ENCODE measurements at regions not wholly inside any gene's neighbourhood (a gene's known extent, or its start where the extent isn't known, plus 50 kb on each side); places are given as distances from the start of the nearest gene placed in this dataset.

DNA sequence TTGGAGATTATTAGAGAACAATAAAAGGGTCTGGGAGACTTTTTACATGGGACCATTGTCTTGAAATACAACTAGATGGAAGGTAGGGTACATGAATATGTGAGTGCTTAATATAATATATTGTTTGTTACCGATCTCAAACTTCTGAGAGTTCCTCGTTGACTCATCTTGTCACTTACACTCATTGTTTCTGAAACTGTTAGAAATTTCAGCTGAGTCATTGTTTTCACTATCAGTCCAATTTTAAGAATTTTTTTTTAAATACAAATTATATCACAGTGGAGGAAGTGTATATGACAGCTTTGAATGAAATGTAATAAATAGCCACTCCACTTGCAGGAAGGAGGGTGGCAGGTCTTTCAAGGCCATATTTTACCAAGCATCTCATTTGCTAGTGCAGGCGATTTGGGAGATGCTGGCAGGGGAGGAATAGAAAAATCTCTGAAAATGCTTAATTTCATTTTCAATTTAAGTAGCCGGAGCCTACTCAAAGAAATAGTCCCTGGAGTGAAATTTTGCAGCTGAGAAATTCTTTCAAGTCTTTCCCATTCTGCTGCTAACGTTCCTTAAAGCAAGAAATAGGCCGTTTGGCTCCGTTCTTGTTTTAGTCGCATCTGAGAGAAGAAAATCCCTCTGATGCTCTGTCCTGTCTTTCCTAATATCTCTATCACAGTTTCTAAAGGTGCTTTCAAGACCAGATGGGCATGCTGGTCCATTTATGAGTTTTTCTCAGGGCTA is 1404.2 kb upstream of the CELF2 start:
- no peak for DNase-seq (ENCODE audit: low read depth, low spot score)

DNA sequence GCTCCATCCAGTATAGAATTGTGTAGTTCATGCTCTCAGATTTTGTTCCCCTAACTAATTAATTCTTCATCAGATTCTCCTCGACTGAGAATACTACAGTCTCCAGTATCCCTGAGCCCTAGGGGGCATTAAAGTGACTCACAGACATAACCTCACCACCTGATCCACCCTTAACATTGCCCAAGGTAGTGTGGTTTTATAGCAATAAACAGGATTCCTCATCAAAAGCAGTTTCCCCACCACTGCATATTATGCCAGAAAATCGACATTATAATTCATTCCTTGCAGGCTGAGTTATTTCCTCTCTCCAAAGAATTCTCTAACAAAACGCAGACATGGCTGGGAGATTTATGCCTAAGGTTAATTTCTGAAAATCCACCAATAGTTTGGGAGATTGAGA is 1402.5 kb upstream of the CELF2 start:
- DNase-seq (ENCODE audit: low read depth, low spot score): no peak

DNA sequence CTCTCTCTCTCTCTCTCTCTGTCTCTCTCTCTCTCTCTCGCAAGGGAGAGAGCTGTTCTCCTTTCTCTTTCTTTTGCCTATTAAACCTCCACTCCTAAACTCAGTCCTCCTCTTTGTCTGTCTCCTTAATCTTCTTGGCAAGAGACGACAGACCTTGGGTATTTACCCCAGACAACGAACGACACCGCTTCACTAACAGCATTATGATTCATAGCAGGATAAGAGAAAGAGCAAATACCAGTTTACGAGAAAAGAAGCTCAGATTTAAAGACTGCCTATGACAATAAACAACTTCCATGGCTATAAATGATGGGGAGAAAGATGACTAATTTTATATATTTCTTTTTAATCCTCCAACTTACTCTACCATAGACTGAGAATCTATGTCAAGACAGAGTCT is 1396.5 kb upstream of the CELF2 start:
- DNase-seq (ENCODE audit: low read depth, low spot score): no peak

DNA sequence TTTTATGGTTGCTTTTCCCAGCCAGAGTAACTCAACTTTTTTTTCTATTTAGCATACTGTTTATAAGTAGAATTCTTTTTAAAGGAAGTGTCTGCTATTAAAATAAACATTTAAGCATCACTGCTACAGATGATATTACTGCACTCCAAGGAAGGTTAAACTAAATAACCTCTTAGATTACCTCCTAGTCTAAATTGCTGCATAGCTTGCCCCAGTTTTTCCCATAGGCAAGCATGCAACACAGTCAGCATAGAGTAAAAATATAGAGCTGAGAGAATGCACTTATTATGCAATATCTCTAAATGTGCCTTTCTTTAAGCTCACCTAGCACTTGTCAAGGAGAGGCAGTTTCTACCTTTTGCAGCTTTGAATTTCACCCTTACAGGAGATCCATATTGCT is 1392.4 kb upstream of the CELF2 start:
- no peak for DNase-seq (ENCODE audit: low read depth, low spot score)

DNA sequence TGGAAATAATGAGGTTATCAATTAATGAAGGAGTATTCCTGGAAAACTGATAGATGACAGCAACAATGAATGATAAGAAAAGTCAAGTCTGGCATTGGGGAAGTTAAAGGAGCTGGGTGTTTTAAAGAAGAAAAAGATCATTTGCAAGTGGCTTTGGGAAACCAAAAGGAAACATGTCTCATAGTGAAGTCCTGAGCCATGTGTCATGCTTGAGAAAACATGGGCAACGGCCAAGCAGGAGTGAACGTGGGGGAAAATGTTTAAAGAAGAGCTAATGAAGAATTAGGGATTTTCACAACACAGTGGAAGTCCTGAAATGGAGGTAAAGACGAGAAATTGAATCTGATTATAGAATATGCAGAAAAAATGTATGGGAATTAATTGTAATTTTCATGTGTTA is 1383.2 kb upstream of the CELF2 start:
- no peak for DNase-seq (ENCODE audit: low read depth, low spot score)

DNA sequence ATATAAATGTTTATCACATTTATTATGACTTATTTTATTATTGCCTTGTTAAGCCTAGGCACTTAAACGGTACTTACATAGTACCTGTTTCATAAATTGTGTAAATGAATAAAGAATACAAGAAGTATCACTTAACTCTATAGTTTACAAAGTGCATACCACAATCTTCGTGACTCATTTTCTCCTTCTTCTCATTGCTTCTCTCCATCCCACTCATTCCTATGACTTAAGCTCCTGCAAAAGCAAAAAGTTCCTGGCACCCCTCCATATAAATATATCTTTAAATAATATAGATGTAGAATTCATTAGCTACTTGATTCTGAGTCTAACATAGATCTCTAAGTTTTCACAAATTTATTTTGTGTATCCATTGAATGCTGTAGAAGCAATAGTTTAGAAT is 1382.0 kb upstream of the CELF2 start:
- DNase-seq (ENCODE audit: low read depth, low spot score): no peak

DNA sequence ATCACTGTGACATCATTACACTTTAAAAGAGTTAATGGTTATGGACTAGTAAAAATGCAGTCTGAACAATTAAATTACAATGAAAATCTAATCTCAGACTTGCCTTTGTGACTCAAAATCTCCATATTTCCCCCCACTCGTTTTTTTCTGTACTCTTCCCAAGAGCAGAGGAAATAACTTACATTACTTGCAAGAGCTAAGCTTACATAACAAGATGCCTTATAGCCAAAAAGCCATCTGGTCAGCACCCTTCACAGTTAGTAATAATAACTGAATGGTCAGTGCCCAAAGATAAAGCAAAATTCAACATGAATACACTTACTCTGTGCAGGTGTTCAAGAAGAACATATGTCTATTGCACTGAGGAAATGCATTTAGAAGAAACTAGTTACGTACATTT is 1381.5 kb upstream of the CELF2 start:
- DNase-seq (ENCODE audit: low read depth, low spot score): no peak

DNA sequence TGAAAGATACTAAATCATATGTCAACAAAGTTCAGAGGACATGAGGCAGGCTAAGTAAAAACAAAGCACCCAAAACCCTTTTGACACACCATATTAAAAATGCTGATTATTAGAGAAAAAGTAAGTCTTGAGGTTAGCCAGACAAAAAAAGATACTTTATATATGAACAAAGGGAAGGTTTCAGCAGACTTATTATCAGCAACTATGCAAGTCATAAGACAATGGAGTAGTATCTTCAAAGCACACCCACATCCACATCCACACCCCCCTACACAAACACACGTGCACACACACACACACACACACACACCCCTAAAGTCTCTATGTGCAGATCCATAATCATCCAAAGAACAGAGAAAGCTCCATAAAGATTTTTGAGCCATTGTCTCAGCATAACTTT is 1373.9 kb upstream of the CELF2 start:
- DNase-seq (ENCODE audit: low read depth, low spot score): no peak

DNA sequence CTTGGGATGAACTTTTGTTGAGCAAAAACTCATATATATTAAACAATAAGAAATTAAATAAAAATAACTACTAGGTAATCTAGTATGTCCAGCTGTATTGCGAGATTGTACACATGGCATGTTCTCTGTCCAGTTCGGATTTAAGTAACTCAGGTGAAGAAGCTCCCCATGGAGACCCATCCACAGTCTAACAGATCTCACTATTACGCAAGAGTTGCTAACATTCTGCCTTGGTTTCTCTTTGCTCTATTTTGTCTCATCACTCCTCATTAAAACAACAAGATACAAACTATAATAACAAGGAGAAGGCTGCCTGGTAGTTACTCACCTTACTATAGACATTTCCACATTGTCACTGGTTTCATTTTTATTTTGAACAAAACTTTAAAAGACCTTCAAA is 1372.3 kb upstream of the CELF2 start:
- DNase-seq (ENCODE audit: low read depth, low spot score): no peak

DNA sequence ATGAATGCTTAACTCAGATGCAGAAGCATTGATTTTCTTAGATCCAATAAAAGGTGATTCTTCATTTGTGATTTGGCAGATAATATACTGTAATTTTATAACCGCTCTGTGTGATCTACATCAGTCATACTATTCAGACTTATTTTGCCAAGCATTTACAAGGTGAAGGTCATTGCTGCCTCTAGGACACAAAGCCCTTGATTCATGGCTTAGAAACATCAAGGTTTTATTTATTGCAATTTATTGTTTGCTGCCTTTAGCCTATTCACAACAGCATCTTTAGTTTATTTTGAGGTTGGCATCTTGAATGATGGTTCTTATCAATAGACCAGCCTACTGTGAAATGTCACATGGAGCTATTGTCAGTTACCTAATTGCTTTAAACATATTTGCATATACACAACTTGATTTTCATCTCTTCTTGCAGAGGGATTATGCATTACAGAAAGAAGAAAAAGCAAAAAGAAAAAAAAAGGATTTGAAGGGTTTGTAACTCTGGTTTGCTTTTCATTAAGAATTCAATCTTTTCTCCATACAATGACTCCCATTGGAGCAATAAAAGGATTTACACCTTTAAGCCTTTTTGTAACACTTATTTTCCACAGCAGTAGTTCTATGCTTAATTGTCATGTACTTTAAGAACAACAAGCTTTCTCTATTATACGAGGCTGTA is 1371.6 kb upstream of the CELF2 start:
- no peak for DNase-seq (ENCODE audit: low read depth, low spot score)

DNA sequence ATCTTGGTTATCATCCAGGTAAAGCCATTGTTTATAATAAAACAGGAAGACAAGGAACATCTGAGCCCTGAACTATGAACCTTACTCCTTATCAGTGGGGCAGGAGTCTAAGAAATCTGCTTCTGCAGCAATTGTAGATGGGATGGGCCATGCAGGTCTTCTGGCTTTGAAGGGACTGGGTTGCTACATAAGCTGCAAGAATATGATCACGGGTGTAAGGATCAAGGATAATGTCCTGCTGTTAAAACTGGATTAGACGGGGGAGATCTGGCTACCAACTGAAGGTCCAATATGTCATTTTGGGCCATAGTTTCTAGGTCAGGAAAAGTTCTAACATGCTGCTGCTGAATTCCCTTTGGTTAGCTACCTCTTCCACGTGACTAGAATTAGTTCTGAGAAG is 1363.4 kb upstream of the CELF2 start:
- DNase-seq (ENCODE audit: low read depth, low spot score): no peak

DNA sequence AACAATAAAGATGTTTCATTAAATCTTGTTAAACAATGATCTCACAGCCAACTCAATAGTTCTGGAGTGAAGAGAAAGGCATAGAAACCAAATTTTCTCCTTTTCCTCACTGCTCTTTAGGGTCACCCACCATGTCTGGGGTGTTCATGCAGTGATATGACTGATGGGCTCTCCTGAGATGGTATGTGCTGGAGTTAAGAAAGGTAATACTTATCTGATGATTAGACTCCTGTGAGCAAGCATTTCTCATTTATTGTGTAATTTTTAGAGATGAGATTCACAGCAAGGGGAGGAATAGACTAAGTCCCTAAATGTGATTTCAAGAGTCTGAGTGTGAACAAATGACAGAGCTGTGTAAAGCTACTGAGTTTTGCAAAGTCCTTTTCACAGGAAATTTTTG is 1361.3 kb upstream of the CELF2 start:
- DNase-seq (ENCODE audit: low read depth, low spot score): no peak

DNA sequence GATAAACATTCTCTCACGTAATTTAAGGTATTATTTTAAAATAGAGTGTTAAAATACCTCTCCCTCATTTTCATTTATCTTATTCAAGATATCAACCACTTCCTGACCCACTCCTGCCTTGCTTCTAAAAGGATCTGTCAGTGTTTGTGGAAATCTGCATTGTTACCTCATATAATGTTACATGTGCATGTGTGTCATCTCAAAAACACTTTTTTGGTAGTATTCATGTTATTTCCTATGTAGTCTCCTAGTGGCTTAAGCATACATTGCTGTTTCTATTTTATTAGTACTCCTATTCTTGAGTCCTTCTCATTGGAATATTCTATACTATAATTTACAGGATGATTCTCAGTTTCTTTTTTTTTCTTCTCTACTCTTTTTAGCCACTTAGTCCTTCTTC is 1360.7 kb upstream of the CELF2 start:
- DNase-seq (ENCODE audit: low read depth, low spot score): no peak

DNA sequence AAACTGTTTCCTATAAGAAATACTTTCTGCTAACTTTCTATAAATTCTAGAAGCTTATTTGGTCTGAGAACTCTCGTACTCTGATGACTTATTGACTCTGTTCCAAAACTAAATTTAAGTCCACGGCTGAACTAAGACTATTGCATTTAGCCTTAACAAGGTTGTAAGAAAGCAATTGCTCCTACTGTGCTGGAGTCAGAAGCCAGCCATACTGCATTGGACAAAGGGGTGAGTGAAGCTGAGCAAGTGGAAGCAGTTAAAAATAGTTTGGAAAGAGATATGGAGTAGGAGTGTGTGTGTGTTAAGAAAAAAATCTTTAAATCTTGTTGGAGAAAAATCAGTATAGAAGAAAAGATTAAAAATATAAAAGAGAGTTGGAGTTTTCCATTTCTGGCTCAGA is 1360.1 kb upstream of the CELF2 start:
- DNase-seq (ENCODE audit: low read depth, low spot score): no peak

DNA sequence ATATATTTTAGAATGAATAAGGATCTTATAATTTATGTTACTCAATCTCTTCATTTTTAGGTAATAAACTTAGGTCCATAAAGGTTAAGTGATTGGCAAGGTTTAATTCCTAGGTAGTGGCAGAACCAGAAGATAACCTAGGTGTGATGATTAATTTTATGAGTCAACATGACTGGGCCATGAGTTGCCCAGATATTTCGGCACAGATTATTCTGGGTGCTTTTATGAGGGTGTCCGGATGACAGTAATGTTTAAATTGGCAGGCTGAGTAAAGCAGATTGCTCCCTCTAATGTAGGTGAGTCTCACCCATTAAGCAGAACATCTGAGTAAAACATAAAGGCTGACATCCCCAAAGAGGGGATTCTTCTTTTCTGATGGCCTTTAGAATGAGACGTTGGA is 1349.3 kb upstream of the CELF2 start:
- no peak for DNase-seq (ENCODE audit: low read depth, low spot score)

DNA sequence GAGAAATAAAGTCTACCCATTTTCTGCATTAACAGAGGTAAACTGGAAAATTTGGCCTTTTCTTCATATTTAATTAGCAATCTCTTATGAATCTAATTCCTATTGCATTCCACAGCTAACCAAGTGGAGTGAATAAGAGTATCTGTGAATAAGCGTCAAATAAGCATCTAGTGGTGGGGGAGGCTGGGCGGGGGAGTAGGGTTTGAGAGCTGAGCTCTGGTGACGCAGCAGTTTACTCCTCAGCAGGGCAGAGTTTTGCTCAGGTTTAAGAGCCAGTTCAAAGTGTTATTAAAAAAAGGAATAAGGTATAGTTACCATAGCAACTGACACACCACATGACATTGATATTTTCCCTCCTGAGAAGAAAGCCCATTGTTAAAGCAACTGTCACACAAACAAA is 1346.8 kb upstream of the CELF2 start:
- no peak for DNase-seq (ENCODE audit: low read depth, low spot score)

DNA sequence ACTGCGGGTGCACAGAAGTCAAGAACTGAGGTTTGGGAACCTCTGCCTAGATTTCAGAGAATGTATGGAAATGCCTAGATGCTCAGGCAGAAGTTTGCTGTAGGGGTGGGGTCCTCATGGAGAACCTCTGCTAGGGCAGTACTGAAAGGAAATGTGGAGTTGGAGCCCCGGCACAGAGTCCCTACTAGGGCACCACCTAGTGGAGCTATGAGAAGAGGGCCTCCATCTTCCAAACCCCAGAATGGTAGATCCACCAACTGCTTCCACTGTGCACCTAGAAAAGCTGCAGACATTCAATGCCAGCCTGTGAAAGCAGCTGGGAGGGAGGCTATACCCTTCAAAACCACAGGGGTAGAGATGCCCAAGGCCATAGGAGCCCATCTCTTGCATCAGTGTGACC is 1336.0 kb upstream of the CELF2 start:
- no peak for DNase-seq (ENCODE audit: low read depth, low spot score)

DNA sequence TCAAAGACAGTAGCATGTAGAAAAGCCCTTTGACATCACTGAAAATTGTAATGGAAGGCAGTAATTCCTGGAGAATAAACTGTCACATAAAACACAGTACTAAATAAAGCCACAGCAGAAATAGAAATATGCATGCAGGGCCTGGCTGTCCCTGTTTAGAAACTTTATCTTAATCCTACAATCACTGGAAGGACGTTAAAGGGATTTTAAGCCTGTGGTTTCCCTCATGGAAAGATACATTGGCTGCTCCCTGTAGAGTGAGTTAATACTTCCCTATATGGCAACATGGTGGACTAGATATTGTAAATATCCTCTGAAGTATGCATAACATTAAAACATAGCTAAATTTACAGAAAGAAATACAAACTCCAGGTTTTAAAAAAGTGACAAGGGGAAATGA is 1334.9 kb upstream of the CELF2 start:
- no peak for DNase-seq (ENCODE audit: low read depth, low spot score)

DNA sequence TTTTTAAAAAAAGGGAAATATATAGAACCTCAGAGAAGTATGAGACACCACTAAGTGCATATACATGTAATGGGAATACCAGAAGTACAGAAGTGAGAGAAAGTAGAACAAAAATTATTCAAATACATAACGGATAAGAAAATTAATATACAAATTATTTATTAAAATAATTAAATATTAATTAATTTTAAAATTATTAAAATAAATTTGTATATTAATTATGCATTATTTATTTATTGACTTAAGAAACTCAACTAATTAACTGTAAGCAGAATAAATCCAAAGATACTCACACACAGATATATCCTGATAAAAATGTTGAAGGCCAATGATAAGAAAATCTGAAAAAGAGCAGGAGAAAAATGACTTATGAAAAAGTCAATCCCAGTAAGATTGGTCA is 1333.5 kb upstream of the CELF2 start:
- DNase-seq (ENCODE audit: low read depth, low spot score): no peak

DNA sequence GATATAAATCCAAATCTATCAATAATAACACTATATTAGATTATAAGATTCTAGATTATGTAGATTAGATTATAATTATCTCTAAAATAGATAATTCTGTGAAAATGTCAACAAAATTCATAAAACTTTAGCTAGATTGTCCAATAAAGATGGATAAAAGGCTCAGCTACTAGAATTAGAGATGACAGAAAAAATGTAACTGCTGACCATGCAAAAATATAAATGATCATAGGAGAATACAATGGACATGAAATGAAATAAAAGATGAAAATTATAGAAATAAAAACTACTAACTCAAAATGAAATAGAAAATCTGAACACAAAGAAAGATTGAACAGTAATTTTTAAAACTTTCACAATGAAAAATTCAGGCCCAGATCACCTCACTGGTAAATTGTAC is 1332.1 kb upstream of the CELF2 start:
- no peak for DNase-seq (ENCODE audit: low read depth, low spot score)

DNA sequence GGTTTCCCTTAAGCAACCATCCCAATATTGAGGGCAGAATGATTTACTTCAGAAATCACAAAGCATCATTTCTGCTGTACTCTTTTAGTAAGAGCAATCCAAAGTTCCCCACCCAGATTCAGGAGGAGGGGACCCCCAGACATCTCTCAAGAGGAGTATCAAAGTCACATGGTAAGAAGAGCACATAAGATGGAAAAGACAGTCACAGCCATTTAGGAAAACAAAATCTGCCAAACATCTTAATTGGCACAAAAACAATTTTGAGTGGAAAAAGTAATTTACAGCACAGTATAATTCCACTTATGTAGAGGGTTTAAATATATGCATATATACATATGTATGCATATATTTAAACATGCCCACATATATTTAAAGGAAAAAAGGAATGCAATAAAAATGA is 1329.0 kb upstream of the CELF2 start:
- no peak for DNase-seq (ENCODE audit: low read depth, low spot score)

DNA sequence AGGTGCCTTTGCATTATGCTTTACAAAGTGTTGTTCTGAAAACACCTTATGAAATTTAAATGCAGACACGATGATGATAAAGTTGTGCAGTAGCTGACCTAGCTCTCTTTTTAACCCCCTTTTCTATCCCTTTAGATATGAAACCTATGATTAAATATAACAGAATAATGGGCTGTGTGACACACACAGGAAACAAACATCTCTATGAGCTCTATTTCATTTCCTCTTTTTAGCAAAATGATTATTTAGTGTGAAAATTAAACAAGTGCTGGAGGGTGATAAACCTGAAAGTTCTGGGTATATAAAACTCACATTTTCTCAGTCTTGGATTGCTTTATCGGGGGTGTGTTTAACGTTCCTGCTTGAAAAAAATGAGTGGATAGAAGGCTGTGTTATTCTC is 1310.5 kb upstream of the CELF2 start:
- no peak for DNase-seq (ENCODE audit: low read depth, low spot score)

DNA sequence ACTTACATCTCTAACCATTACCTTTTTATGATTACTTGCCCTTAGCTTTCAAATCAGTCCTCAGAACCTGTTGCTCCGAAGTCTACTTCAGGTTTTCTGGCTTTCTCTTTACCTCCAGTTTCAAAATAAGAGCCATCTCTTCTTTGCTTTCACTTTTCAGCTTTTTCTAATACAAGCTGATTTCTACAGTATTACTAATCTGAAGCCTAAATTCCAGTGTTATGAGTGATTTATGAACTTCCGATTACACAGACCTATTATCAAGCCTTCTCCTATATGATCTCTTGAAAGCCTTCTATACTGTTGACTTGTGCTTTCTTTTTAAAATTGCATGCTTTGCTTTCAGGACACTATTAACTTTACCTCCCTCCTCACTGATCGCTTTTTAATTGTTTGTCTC is 1307.8 kb upstream of the CELF2 start:
- DNase-seq (ENCODE audit: low read depth, low spot score): no peak

DNA sequence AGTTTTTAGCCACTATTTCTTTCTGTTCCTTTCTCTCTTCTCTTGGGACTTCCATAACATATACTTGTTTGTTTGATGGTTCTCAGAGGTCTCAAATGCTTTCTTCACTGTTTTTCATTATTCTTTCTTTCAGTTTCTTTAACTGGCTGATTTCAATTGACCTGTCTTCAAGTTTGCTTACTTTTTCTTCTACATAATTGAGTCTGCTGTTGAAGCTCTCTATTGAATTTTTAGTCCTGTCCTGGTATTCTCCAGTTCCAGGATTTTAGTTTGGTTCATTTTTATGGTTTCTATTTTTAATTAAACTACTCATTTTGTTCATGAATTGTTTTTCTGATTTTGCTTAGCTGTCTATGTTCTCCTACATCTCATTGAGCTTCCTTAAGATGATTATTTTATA is 1305.3 kb upstream of the CELF2 start:
- DNase-seq (ENCODE audit: low read depth, low spot score): no peak

Measured in iPS DF 19.7 (cell line).